CD4-positive, alpha-beta T cell treated with Interferon gamma for 1 hour (primary cell): ENCODE measurements at regions not wholly inside any gene's neighbourhood (a gene's known extent, or its start where the extent isn't known, plus 50 kb on each side); places are given as distances from the start of the nearest gene placed in this dataset.

Experiments used
- DNase-seq: peaks from one replicate; pipeline ENCODE4 v3.0.0-alpha.2; 2020

DNA sequence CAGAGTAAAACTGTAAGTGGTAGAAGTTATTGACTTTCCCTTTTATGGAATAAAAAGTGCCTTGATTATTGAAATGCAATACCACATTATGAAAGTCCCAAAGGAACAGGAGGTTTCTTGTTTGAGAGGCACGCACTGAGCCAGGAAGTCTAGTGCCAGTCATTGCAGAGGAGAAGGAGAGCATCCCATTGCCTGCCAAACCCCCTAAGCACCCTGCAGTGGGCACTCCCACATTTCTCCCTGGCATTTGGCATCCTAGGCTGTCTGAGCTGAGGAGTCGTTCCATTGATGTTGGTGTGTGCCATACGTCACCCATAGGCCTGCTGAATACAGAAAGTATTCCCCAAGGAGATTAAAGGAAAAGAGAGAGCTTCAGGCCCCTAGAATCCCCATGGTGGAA is 85.7 kb upstream of the MBNL2 start:
- DNase-seq, result no peak

- DNase-seq, result no peak
These were observed 82.4 kb upstream of the MBNL2 start for GRCh38 chr13:97139691-97140090.

- no peak for DNase-seq
These were observed 82.0 kb upstream of the MBNL2 start for GRCh38 chr13:97140131-97140530.

DNA sequence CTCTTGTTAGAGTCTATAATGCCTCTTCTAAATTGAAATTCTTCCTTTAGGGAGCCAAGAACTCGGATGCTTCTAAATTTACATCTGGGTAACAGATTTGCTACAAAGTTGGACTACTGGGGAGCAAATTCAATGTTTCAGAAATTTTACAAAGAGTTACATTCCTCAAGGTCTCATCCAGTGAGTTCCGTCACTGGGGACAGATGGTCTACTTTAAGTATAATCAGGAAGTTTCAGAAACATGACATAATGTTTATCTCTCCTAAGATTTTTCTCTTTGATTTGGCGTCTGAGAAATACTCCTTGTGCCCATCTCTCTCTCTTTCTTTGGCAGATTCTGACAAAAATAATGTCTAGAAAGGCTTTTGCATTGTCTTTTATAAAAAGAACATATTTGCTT is 81.5 kb upstream of the MBNL2 start:
- DNase-seq, result no peak

DNA sequence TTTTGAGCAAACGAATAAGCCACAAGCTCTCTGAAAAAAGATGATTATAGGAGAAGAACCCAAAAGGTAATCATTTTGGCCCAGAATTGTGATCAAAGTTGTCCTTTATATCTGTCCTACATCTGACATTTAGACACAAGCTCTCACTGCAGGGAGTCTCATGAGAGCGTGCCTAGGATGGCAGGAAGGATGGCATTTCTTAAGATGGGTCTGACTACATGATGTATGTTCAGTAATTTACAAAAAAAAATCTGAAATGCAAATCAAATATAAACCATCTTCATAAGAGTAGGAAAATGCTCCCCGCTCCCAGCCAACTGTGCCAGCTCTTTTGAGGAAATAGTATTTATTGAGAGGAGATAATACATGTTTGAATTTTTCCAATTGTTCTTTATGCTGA is 81.0 kb upstream of the MBNL2 start:
- DNase-seq, result no peak

DNA sequence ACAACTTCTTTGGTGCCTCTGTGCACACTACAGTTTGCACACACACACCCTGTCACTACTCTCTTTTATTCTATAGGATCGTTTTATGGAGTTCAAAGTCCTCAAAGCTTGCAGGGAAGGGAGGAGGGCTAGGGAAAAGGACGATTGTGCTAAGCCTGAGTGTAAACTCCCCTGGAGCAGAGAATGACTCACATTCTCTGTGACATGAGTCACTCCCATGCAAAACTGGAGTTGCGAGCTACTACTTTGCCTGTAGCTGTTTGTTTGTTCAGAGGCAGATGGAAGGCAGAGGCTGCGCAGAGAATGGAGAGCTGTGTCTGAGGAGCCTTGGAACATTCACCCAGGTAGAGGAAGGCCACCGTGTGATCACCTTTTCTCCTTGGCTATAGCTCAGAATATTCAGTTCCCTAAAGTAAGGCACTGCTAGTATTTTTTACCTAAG is 80.5 kb upstream of the MBNL2 start:
- no peak for DNase-seq

GRCh38 chr13:97142452-97142851 is 79.7 kb upstream of the MBNL2 start:
- DNase-seq, result no peak

DNA sequence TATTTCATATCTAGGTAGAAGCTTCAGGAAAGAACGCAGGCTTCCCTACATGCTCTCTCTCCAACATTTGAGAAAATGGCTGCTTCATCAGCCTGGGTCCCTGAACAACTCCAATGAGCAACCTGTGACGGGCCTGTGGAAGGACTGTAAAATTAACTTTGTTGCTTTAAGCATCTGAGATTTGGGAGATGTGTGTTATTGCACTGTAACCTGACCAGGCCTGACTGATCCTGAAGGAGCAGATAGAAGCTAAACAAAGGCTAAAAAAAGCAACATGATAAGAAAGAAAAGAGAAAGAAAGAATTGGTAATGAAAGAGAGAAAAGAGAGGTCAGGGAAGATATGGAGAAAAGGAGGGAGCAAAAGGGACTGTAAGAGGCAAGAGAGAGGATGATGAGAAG is 77.1 kb upstream of the MBNL2 start:
- no peak for DNase-seq

DNA sequence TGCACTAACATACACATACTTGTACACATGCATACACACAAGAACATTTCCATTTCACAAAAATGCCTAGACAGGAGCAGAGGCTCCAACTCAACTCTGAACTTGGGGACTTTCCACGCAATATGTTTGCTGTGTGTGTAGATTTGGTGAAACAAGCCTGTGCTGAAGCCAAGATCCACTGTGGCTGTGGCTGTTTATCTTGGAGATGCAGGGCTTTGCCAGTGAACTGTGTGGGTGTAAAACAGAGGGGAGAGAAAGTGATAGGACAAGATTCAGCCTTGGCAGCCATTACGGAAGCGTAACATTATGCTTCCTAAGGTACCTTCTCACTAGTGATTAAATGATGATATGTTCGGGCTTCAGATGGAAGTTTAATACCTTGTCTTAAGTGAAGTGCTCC is 73.2 kb upstream of the MBNL2 start:
- no peak for DNase-seq

- no peak for DNase-seq
These were observed 61.7 kb upstream of the MBNL2 start for GRCh38 chr13:97160421-97160820.

GRCh38 chr13:97161582-97162231 is 60.4 kb upstream of the MBNL2 start:
- DNase-seq, result no peak

- DNase-seq, result no peak
These were observed 56.4 kb upstream of the MBNL2 start for GRCh38 chr13:97165502-97166425.

- DNase-seq, result no peak
These were observed 51.0 kb upstream of the MBNL2 start for GRCh38 chr13:97171136-97171535.
